GM20000 (cell line): ENCODE measurements at regions not wholly inside any gene's neighbourhood (a gene's known extent, or its start where the extent isn't known, plus 50 kb on each side); places are given as distances from the start of the nearest gene placed in this dataset.

ENCODE experiments used
- DNase-seq: peaks from one replicate; pipeline ENCODE4 v3.0.0; 2012; ENCODE audit warnings: low spot score
- CTCF ChIP-seq: IDR thresholded peaks from 2 replicates; pipeline ENCODE4 v1.5.1; 2012; ENCODE audit warnings: mild to moderate bottlenecking, control low read depth; ENCODE audit errors: extremely low read depth, missing control alignments

- DNase-seq: no peak
- TF ChIP-seq CTCF: no peak
Measured at GRCh38 chr7:1317646-1318045, 85.0 kb downstream of the UNCX start.

- DNase-seq: no peak
- no peak for TF ChIP-seq CTCF
Measured at GRCh38 chr7:1318051-1318450, 85.4 kb downstream of the UNCX start.

GRCh38 chr7:1318661-1319060 lies 86.0 kb downstream of the UNCX start:
- no peak for DNase-seq
- TF ChIP-seq CTCF: no peak

GRCh38 chr7:1320616-1321240 lies 88.1 kb downstream of the UNCX start:
- TF ChIP-seq CTCF: no peak
- no peak for DNase-seq

- DNase-seq: no peak
- no peak for TF ChIP-seq CTCF
Measured at GRCh38 chr7:1321411-1322239, 89.0 kb downstream of the UNCX start.

GRCh38 chr7:1322240-1323110 lies 89.8 kb downstream of the UNCX start:
- DNase-seq: no peak
- TF ChIP-seq CTCF: no peak
